NOMO-1 treated with DMSO at 0.1 percent for 48 hours (cell line): ENCODE measurements at regions not wholly inside any gene's neighbourhood (a gene's known extent, or its start where the extent isn't known, plus 50 kb on each side); places are given as distances from the start of the nearest gene placed in this dataset.
"Not testable (repeated sequence)": the region's sequence is repeated elsewhere in the genome, so short reads cannot be mapped to it uniquely, and the experiment has no call there.

Experiments used
- DNase-seq: peaks from one replicate; lab custom pipeline; 2025; ENCODE audit not compliant: unreplicated experiment; lab: John Stamatoyannopoulos, UW

GRCh38 chr2:236632295-236633218 lies 62.9 kb downstream of the ACKR3 start:
- no peak for DNase-seq

DNA sequence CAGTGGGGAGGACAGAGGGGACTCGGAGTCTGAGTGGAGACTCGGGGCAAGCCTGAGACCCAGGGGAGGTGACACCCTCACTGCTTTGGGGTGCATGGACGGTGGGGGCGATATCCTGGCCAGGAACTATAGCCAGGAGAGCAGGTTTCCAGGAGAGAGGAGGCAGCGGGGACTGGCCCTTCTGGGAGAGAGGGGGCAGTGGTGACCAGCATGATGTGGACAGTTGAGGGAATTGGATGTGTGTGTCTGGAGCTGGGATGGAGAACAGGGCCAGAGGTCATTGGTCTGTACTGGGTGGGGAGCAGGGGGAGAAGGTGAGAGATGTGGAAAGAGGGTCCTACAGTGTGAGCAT lies 63.6 kb downstream of the ACKR3 start:
- no peak for DNase-seq

- DNase-seq = no peak
Observed at GRCh38 chr2:236633775-236634560, 64.3 kb downstream of the ACKR3 start.

GRCh38 chr2:236636261-236636660 lies 66.6 kb downstream of the ACKR3 start:
- DNase-seq = no peak

GRCh38 chr2:236636714-236637470 lies 67.3 kb downstream of the ACKR3 start:
- no peak for DNase-seq

DNA sequence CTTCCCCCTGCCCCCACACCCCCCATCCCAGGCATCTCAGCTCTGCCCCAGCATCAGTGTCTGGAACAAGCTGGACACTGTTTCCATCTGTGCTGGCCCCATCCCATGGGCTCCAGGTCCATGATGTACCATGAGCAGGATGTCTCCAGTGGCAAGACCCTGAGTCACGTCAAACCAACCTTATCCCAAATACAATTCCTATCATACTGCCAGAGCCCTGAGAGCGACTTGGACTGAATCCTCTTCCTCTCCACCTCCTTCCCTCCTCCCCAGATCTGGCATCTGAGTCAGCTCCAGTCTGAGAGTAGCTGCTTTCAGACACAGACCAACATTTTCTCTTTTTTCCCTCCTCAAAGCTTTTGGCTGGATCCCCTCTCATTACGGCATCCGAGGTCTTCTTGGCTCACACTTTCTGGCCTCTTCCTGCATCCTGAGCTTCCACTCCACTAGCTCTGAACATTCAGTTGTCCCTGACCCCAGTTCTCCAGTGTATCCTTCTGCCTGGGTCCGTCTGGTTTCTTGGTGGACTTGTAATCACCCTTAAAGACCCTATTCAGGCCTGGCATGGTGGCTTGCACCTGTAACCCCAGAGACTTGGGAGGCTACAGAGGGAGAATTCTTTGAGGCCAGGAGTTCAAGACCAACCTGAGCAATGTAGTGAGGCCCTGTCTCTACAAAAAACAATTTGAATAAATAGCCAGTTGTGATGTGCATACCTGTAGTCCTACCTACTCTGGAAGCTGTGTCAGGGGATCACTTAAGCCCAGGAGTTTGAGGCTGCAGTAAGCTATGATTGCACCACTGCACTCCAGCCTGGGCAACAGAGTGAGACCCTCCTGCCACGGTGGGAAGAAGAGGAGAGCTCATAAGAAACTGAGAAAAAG lies 68.3 kb downstream of the ACKR3 start:
- DNase-seq = no peak

DNA sequence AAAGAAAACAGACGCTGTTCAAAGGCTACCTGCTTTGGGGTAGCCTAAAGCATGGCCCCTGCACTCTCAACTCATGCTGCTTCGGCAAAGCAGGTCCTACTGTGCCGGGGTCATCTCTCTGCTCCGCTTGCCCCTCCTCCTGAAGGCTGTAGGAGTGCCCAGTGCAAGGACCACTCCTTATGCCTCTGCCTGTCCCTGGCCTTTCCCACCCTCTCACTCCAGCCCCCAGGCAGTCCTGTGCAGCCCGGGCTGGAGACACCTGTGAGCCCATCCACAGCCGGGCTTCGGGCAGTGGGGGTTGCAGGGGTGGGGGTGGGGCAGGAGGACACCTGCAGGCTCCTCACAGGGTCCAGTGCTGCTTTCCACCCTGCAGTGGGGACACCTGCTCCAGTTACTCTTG lies 69.1 kb downstream of the ACKR3 start:
- no peak for DNase-seq

DNA sequence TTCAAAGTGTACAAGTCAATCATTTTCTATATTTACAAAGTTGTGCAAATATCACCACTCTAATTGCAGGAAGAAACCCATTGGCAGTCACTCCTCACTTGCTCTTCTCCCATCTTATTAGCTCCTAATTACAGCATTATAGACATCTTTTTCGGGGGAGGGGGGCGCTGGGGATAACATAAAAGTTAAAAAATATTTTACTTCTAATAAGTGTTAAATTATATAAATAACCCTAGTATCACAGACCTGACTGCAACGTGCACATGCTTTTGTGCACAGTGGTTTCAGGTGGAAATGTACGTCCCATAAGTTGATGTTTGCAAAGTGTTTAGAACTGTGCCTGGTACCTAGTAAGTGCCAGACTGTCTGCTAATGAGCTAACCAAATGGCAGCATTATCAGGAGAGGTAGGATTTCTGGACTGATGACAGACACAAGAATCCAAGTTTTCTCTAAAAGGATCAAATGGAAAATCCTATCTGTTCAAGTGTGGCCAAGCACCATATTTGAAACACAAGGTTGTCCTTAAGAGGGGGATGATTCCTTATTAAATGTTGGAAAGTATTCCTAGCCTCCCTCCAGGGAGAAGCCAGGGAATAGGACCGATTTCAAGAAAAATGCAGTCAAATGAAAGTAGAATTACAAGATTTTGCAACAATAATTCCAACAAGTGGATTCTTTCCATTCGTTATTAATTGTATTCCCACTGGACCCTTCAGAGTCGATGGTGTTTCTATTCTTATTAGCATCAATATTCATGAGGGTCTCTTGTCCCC lies 70.0 kb downstream of the ACKR3 start:
- DNase-seq = no peak

DNA sequence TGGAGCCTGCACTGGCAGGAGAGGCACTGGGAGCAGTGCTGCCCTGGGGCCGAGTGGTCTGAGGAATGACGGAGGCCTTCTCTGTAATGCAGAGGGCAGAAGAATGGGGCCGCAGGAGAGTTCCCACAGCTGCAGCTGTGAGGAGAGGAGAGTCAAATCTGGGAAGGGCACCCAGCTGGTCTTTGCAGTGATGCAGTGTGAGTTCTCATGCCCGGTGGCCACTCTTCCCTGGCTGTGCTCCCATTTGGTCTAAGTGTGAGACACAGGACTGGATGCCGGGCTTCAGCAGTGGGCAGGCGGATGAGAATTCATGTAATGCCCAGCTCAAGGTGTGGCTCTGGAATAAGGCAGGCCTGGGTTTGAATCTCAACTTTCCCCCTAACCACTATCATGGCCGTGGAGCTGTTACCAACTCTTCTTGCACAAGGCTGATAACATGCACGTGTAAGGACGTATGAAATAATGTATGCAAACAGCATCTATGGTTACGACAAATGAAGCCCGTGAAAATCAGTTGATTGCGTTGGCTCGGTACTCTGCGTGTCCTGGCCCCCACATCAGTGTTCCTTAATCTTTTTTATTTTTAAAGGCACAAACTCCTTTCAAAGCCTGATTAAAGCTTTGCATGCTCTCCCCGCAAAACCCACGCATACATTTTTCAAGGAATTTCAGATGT lies 71.6 kb downstream of the ACKR3 start:
- no peak for DNase-seq

GRCh38 chr2:236642125-236642524 lies 72.5 kb downstream of the ACKR3 start:
- no peak for DNase-seq

DNA sequence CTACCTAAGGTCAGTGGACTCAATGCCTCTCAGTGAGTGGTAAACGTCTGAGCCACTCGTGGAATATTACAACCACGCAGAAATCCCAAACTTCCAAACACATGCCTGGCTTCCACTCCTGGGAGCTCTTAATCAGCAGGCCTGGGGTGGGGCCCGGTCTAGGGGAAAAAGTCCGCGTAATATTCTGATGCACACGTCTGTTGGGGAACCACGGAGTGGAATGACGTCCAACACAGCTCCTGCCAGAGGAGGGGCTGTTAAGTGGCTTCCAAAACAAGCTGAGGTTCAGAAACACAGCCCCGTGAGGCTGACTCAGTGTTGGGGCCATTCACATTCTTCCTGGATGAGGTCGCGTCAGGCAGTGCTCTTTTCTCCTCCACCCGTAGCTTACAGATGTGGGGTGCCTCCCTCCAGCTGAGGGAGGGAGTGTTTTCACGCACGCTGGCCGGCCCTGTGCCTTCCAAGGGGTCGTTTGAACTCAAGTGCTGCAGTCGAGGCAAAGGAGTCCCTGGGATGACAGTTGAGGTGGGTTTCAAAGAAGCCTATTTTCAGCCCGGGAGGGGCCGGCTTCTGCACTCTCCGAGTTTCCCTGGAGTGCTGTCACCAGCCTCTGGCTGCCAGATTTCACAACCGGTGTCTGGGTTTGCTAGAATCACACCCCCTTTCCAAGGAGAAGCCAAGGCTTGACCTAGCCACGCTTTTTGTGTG lies 73.1 kb downstream of the ACKR3 start:
- DNase-seq = no peak

DNA sequence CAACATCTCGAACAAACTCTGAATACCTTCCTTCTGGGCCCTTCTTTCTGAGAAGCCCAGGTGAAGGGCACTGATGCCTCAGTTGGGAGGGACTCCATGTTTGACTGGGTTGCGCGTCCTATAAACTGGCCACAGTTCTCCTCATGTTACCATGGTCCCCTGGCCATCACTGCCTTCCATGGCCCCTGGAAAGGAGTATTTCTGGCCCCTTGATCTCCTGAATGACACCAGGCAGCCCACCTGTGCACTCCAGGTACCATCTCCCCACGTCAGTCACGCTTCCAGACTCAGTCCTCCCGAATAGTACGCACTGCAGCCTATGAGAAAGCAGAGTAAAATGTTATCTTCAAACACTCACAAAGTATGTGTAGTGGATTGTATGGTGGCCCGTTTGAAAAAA lies 73.9 kb downstream of the ACKR3 start:
- no peak for DNase-seq

DNA sequence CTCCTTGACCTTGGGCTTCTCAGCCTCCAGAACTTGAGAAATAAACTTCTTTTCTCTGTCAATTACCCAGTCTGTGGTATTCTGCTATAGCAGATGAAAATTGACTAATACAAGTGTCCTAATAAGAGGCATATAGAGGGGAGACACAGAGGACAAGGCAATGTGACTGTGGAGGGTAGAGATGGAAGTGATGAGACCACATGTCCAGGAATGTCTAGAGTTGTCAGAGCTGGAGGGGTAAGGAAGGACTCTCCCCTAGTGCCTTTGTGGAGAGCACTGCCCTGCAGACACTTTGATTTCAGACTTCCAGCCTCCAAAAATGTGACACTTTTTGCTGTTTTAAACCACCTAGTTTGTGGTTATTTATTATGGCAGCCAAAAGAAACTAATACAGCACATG lies 74.4 kb downstream of the ACKR3 start:
- no peak for DNase-seq

- no peak for DNase-seq
Observed at GRCh38 chr2:236644502-236644911, 74.9 kb downstream of the ACKR3 start.

DNA sequence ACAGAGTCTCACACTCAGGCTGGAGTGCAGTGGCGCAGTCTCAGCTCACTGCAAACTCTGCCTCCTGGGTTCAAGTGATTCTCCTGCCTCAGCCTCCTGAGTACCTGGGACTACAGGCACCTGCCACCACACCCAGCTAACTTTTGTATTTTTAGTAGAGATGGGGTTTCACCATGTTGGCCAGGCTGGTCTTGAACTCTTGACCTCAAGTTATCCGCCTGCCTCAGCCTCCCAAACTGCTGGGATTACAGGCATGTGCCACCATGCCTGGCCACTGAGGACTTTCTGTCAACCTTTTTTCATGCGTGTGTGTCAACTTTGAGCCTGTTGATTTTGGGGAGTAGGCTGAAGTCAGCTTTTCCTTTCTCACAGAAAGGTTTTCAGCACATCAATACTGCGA lies 75.5 kb downstream of the ACKR3 start:
- not testable (repeated sequence) for DNase-seq

DNA sequence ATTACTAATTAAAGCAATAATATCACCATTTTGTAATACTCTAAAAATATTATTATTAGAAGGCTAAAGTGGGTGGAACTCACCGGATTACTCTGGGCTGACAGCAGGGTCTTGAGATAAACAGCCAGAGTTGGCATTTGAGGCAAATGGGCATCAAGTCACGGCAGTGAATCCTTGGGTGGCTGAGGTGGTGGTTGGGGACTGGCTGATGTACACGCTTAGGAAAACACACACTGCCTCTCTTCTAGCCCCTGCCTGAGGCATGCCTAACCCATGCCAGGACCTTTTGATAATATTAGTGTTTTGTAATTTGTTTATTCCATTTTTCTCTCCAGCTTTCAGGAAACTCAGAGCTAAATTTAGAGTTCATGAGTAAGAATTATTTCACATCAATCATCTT lies 76.8 kb downstream of the ACKR3 start:
- DNase-seq = no peak

GRCh38 chr2:236646871-236647270 lies 77.2 kb downstream of the ACKR3 start:
- DNase-seq = no peak

- no peak for DNase-seq
Observed at GRCh38 chr2:236647621-236648020, 78.0 kb downstream of the ACKR3 start.

- no peak for DNase-seq
Observed at GRCh38 chr2:236653863-236654262, 84.2 kb downstream of the ACKR3 start.
